NCI-H345 (cell line): ENCODE measurements at regions not wholly inside any gene's neighbourhood (a gene's known extent, or its start where the extent isn't known, plus 50 kb on each side); places are given as distances from the start of the nearest gene placed in this dataset.

Experiments used
- DNase-seq: peaks from one replicate; lab custom pipeline; 2025; lab: John Stamatoyannopoulos, UW

DNA sequence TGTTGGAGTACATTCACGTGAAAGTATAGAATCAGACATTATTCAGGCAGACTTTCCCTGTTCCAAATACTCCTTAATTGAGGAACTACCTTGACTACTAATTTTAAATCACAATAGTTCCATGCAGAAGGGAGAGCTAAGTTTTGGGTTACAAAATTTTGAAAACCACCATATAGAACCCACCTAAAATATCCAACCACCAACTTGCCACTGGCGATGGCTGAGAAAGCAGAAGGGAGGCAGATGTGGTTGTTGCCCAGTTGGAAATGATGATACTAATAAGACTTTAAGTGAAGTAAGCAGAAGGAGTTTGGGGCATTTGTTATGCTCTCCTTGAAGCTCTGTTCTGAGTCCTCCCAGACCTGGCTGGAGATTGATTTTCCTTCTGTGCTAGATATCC is 190.7 kb downstream of the HLX start:
- no peak for DNase-seq

- DNase-seq, result no peak
These were observed 192.5 kb downstream of the HLX start for GRCh38 chr1:221071777-221072176.

- no peak for DNase-seq
These were observed 193.0 kb downstream of the HLX start for GRCh38 chr1:221072214-221072613.

- no peak for DNase-seq
These were observed 195.1 kb downstream of the HLX start for GRCh38 chr1:221074332-221074731.

DNA sequence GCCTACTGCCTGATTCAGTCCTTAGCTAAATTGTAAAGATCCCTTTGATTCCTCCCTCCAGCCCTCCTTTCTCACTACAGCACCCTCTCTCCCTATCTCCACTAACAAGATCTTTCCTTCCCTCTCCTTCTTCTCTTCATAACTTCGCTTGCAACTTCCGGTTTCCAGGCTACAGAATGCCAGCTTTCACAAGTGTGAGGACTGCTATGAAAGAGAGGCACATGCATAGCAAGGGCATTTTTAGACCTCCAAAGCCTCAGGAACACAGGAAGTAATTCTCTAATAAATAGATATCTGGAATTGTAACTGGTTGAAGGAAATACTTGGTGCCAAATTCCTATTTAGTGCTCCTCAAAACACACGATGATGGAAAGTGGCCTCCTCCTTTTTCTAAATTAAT is 196.7 kb downstream of the HLX start:
- DNase-seq, result no peak

DNA sequence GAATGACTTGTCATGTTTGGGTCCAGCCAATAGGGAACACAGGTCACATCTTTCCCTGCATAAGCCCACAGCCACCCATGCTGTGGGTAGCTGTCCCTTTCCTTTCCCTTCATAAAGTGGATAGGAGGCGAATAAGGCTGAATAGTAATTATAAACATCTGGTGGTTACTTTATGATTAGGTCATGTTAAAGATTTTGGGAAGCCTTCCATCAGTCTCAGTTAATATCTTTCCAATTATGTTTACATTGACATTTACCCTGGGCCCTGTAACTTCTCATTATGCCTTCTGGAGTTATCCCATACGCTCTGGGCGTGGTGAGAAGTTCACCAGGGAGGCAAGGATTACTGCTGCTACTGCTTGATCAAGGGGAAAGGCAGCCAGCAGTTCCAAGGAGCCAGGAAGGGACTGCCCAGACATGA is 197.2 kb downstream of the HLX start:
- no peak for DNase-seq

GRCh38 chr1:221078260-221078965 is 199.2 kb downstream of the HLX start:
- DNase-seq, result no peak

GRCh38 chr1:221083902-221084301 is 204.7 kb downstream of the HLX start:
- DNase-seq, result no peak

DNA sequence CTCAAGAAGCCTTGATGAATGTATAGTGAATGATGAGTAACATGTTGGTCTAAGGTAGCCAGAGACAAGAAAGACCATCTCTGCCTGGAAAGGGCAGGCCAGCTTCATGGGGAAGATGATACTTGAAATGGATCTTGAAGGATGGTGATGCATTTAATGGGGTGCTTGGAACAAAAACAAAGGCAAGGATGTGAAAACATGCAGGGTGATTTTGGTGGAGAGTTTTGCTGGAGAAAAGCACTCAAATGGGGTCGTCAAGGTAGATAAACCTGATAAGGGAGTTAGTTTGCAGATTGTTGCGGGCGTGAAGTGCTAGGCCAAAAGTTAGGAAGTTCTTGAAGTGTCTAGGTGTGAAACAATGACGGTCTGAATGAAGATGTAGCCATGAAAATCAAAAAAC is 205.4 kb downstream of the HLX start:
- no peak for DNase-seq

- no peak for DNase-seq
These were observed 206.6 kb downstream of the HLX start for GRCh38 chr1:221085701-221086375.

DNA sequence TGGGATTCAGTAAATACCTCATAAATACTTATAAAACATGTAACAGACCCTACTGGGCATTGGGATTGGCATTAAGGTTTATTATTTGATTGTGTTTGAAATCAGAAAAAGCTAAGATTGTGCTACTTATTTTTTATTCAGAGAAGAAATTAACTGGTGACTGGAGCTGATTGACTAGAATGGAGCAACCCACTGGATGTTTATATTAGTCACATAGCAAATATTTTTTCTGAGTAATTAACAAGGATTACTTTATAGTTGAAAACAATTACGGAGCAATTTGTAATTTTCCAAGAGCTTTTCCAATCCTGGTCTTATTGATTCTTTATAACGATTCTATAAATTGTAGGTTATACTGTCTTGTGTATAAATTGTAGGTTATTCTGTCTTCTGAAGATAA is 208.7 kb downstream of the HLX start:
- no peak for DNase-seq

DNA sequence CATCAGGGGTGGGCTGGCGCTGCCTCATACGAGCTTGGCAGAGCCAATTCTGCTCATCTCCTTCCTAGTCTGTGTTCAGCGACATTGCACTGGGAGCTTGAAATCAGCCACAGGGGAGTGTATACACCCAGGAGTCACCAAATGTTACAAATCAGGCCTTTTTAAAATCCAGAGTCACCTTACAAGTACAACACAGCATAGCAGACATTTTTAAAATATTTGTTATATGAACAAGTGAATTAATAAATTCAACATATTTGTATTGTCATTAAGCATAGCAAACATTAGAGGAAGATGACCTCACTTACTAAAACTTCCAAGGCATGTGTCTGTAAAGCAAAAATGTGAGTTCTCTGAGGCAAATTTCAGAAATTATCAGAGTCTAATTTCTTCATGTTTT is 210.0 kb downstream of the HLX start:
- no peak for DNase-seq

DNA sequence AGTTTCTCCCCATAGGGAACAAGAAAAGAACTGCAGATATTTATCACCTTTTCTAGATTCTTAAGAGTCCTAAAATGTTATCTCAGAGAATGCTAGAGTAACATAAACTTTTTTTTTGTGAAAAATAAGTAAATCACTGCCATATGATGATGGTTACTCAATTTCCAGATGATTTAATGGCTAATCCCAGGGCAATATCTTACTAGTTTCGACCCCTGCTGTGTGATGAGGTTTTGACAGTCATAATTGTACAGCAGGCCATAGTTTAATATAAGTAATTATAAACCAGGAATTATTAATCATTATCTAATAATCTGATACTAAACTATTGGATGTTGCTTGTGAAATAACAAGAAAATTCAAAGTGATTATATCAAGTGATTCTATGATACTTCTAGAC is 210.6 kb downstream of the HLX start:
- DNase-seq, result no peak

- DNase-seq, result no peak
These were observed 214.9 kb downstream of the HLX start for GRCh38 chr1:221093903-221094791.

- DNase-seq, result no peak
These were observed 218.4 kb downstream of the HLX start for GRCh38 chr1:221097479-221098281.

DNA sequence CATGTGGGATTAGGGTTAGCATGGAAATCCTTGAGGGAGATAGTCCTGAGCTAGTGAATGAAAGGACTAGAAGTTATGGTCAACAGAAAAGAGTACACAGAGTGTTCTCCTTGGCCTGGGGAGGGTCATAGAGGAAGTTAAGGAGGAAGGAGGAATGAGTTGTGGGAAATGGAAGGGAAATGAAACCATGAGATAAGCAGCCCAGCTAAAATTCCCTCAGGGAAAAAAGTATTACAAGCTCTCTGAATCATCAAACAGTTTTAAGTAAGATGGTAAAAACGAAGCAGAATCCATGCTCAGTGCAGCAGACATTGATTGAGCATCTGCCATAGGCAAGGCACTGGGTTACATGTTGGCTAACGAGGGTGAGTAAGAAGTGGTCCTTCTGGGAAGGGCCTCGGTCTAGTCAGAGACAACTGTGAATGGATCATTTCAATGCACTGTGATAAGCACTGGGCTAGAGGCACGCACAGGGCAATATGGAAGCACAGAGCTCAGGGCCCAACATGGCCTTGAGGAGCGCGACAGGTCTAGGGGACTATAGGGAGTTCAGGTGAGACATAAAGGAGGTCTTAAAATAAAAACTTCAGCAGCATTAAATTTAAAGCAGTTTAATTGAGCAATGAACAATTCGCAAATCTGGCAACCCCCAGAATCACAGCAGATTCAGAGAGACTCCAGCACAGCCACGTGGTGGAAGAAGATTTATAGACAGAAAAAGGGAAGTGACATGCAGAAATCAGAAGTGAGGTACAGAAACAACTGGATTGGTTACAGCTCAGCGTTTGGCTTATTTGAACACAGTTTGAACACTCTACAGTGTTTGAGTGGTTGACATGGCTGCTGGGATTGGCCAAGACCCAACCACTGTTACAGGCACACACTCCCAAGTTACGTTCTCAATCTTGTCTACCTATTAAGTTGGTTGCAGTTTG is 219.5 kb downstream of the HLX start:
- no peak for DNase-seq

DNA sequence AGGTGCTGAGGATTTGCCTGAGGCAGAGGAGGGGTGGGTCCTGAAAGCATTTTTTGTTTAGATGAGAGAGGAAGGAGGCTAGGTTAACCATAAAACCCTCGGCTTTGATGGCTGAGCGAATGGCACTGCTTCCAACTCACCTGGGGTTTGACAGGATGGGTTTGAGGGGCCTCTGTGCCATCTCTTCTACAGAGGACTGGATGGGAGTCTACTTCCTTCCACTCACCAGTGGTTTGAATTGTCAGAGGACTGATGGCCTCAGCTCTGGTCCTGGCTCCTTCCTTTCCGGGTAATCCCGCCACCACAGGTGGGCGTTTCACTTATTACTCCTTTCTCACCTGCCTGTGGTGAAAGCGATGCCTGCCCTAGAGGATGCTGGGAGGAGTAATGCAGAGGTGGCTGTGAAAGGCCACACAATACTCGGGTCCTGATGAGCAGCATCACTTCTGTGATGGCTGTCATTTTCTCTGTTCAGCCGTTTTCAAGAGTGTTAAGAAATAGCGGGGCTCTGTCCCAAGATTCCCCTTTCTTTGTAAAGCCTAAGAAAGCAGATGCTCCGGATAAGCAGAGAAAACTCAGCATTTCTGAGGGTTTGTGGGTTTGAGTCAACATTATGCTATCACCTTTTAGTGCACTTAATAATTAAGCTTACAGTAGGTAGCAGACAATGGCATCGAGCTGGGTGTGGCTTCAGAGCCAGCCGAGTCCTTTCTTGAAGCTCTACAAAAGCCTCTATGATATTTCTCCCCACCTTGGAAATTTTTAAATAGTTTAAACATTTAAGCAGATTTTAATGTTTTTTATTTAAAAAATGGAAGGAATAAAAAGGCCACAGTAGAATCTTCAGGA is 220.7 kb downstream of the HLX start:
- DNase-seq, result no peak

DNA sequence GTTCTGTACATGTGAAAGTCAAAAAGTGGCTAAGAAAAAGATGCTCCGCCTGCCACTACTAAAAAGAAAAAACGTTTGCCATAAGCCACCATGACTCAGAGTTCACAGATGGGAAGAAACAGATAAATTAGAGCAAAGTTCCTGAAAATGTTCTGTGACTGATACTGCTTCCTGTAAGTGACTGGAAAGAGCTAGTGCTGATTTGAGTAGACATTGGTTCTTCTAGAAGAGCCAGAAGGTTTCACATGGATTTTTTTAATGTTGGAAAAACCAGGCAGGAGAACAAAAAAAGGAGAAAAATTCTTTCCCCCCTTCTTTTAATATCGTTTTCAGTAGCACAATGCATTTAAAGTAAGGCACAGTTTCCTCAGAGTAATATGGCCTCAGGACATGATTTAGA is 221.4 kb downstream of the HLX start:
- no peak for DNase-seq

- DNase-seq, result no peak
These were observed 222.8 kb downstream of the HLX start for GRCh38 chr1:221101807-221102605.
